Gastroesophageal sphincter (tissue), 3 donors: ENCODE measurements at regions not wholly inside any gene's neighbourhood (a gene's known extent, or its start where the extent isn't known, plus 50 kb on each side); places are given as distances from the start of the nearest gene placed in this dataset.

Source experiments
- CTCF ChIP-seq, 4 experiments: fragments of 200-600 bp in 2 of 4; fragments of 450-650 bp in 2 of 4; sonication (generic) in 1 of 4; IDR thresholded peaks; one replicate each; pipeline ENCODE4 v1.5.1; 2017 to 2019; ENCODE audit warnings: antibody characterized with exemption in 4 of 4, mild to moderate bottlenecking in 2 of 4, moderate library complexity in 2 of 4
- EP300 ChIP-seq: sonication (generic); formaldehyde crosslinking; IDR thresholded peaks from one replicate; pipeline ENCODE4 v1.6.1; 2017; ENCODE audit warnings: antibody characterized with exemption, mild to moderate bottlenecking
- POLR2A ChIP-seq, 2 donors: fragments of 450-650 bp; IDR thresholded peaks; one replicate each; pipeline ENCODE4 v1.6.1; 2017; ENCODE audit warnings: antibody characterized with exemption in 2 of 2, mild to moderate bottlenecking in 2 of 2, moderate library complexity in 1 of 2
- POLR2AphosphoS5 ChIP-seq: sonication (generic); formaldehyde crosslinking; IDR thresholded peaks from one replicate; pipeline ENCODE4 v1.6.1; 2017; ENCODE audit warnings: antibody characterized with exemption

- TF ChIP-seq CTCF (IDR thresholded peaks at IDR 0.05) (no peak), POLR2A (IDR thresholded peaks at IDR 0.05) (no peak), EP300 (no peak), POLR2AphosphoS5 (no peak)
Measured at GRCh38 chr14:39731912-39732311, 299.7 kb upstream of the FBXO33 start.
